Right lobe of liver (tissue), 6 donors: ENCODE measurements at regions not wholly inside any gene's neighbourhood (a gene's known extent, or its start where the extent isn't known, plus 50 kb on each side); places are given as distances from the start of the nearest gene placed in this dataset.

Experiments
- ATAC-seq, 4 donors: fragments of 200-7000 bp; cut with Tn5 transposase; one replicate each; pipeline ENCODE4 v1.9.1; 2020; ENCODE audit warnings: mild to moderate bottlenecking in 4 of 4, moderate library complexity in 4 of 4
- DNase-seq, 3 donors: peaks; one replicate each; pipeline ENCODE4 v3.0.0-alpha.2; 2020
- H3K27ac ChIP-seq, 3 donors: fragments of 200-600 bp; one replicate each; pipeline ENCODE4 v1.8.0; 2022
- H3K27me3 ChIP-seq, 2 donors: fragments of 200-600 bp; one replicate each; pipeline ENCODE4 v1.8.0; 2022
- H3K36me3 ChIP-seq, 4 donors: fragments of 200-600 bp; sonication (generic) in 1 of 4; one replicate each; pipeline versions ENCODE4 v1.5.1 to v1.8.0; 2017 to 2022; ENCODE audit warnings: control low read depth in 1 of 4
- H3K4me1 ChIP-seq, 4 donors: fragments of 200-600 bp; sonication (generic) in 1 of 4; one replicate each; pipeline versions ENCODE4 v1.5.1 to v1.8.0; 2017 to 2022; ENCODE audit warnings: control low read depth in 1 of 4
- H3K4me3 ChIP-seq, 3 donors: fragments of 200-600 bp; one replicate each; pipeline ENCODE4 v1.8.0; 2022
- H3K9me3 ChIP-seq, 4 donors: fragments of 200-600 bp; sonication (generic) in 1 of 4; one replicate each; pipeline versions ENCODE4 v1.5.1 to v1.8.0; 2017 to 2022; ENCODE audit warnings: control low read depth in 1 of 4
- POLR2A ChIP-seq: fragments of 450-650 bp; IDR thresholded peaks from one replicate; pipeline ENCODE4 v1.6.1; 2017; ENCODE audit warnings: antibody characterized with exemption, mild to moderate bottlenecking
- WGBS: methylation state at CpG from one replicate; pipeline ENCODE4 v1.1.6; 2018; ENCODE audit warnings: low coverage, low lambda C conversion rate; ENCODE audit not compliant: insufficient coverage; ENCODE audit errors: missing lambda C conversion rate; 5-methylcytosine and 5-hydroxymethylcytosine counted together
- intact Hi-C, 2 donors: fragments of 100-400 bp; cut with DNase I; formaldehyde crosslinking; loops; one replicate each; pipeline versions ENCODE4 v1.11.2 to v1.14.1; 2022
- TF ChIP-seq, protein P1 (sequence below), 4 donors: fragments of 200-600 bp in 3 of 4; fragments of 450-650 bp in 1 of 4; IDR thresholded peaks; one replicate each; pipeline versions ENCODE4 v1.5.1 to v1.8.0; 2016 to 2022; ENCODE audit warnings: antibody characterized with exemption in 4 of 4, mild to moderate bottlenecking in 2 of 4
- donor health status: DM: no; HTN: yes; CAD: no.
- donor health status: DM: no; HTN: no; CAD: no.
- donor health status: DM: no; HTN: no; CAD: no.
- donor health status: DM: no; HTN: yes; CAD: no.
- donor health status: DM: no; HTN: yes; CAD: no.

DNA sequence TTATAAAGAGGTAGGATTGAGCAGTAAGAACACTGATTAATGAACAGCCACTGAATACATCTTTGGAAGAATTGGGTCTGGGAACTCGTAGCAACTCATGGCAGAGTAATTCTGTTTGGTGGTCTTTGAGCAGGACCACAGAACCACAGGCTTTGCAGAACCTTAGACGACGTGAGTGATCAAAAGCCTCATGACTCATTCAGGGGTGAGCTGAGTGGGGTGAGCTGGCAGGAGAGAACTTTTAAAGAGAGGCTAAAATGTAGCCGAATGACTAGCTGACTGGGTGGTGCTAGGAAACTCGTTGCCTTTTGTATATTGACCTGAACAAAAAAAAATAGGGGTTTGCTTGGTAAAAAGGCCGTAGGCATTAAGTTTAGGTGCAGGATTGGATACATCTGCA lies 313.8 kb downstream of the TGFB2 start:
- WGBS, result 56% methylated on average over 5 of the region's 6 CpGs
- Histone ChIP-seq H3K27me3 (no peaks in the 10 kb centered on the region), H3K36me3 (no peaks in the 10 kb centered on the region), H3K9me3 (no peaks in the 10 kb centered on the region), H3K27ac (no peak overlapping the region), H3K4me3 (no peak overlapping the region), H3K4me1 (no peaks in the 10 kb centered on the region)
- DNase-seq, result no peak
- no peak for ATAC-seq
- intact Hi-C loops, result no loop called here
- no peak for TF ChIP-seq POLR2A
- TF ChIP-seq, protein P1, sequence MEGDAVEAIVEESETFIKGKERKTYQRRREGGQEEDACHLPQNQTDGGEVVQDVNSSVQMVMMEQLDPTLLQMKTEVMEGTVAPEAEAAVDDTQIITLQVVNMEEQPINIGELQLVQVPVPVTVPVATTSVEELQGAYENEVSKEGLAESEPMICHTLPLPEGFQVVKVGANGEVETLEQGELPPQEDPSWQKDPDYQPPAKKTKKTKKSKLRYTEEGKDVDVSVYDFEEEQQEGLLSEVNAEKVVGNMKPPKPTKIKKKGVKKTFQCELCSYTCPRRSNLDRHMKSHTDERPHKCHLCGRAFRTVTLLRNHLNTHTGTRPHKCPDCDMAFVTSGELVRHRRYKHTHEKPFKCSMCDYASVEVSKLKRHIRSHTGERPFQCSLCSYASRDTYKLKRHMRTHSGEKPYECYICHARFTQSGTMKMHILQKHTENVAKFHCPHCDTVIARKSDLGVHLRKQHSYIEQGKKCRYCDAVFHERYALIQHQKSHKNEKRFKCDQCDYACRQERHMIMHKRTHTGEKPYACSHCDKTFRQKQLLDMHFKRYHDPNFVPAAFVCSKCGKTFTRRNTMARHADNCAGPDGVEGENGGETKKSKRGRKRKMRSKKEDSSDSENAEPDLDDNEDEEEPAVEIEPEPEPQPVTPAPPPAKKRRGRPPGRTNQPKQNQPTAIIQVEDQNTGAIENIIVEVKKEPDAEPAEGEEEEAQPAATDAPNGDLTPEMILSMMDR (IDR thresholded peaks at IDR 0.05), result no peak

DNA sequence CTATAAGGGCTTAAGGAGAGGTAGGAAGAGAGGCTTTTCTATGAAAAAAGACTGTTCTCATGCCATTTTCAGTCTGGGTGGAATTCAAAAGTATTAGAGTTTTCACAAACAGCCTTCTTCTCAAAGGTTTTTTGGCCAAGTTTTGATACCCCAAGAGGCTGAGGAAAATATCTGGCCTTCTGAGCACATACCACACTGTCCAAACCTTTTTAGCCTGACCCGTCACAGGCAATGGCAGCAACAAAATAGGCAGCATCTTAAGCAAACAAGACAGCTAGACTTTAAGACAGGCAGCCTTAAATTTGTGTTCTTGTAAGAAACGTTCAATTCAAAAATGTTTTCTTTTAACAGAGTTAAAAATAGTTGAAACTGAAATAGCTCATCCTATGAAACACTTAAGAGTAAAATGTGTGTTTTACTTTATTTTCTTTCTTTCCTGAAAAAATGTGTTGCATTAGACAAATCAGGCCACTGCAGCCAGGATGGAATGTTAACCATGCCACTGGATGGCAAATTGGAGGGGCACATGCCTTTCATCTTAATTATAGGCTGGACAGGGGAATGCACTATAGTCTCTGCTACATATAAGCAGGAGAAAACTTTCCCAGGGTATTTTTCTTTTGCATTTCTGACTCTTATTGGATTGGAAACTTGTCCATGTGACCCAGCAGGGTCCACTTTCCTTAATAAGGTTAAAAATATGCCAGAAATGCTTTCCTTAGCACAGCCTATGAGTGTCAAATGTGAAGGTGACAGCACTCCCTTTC lies 315.0 kb downstream of the TGFB2 start:
- Histone ChIP-seq H3K27me3 (no peaks in the 10 kb centered on the region), H3K27ac (no peak overlapping the region), H3K36me3 (no peaks in the 10 kb centered on the region), H3K4me1 (no peaks in the 10 kb centered on the region), H3K4me3 (no peak overlapping the region), H3K9me3 (no peaks in the 10 kb centered on the region)
- intact Hi-C loops, result no loop called here
- DNase-seq (no peak), ATAC-seq (no peak)
- TF ChIP-seq POLR2A, result no peak
- TF ChIP-seq, protein P1 (IDR thresholded peaks at IDR 0.05), result no peak
- 53% methylated on average over 2 of the region's 2 CpGs for WGBS

- 88% methylated on average over 1 of the region's 1 CpG for WGBS
- Histone ChIP-seq H3K27me3 (no peaks in the 10 kb centered on the region), H3K27ac (no peak overlapping the region), H3K4me3 (no peak overlapping the region), H3K9me3 (no peaks in the 10 kb centered on the region), H3K36me3 (no peaks in the 10 kb centered on the region), H3K4me1 (no peaks in the 10 kb centered on the region)
- TF ChIP-seq, protein P1 (IDR thresholded peaks at IDR 0.05), result no peak
- TF ChIP-seq POLR2A, result no peak
- intact Hi-C loops, result no loop called here
- no peak for DNase-seq
- no peak for ATAC-seq
Observed at GRCh38 chr1:218660678-218661053, 315.5 kb downstream of the TGFB2 start.

GRCh38 chr1:218661411-218661810 lies 316.3 kb downstream of the TGFB2 start:
- 66% methylated on average over 3 of the region's 3 CpGs for WGBS
- intact Hi-C loops, result no loop called here
- TF ChIP-seq, protein P1 (IDR thresholded peaks at IDR 0.05), result no peak
- no peak for TF ChIP-seq POLR2A
- no peak overlapping the region for H3K4me3 ChIP-seq
- H3K27me3 ChIP-seq, result no peaks in the 10 kb centered on the region
- H3K36me3 ChIP-seq, result no peaks in the 10 kb centered on the region
- H3K4me1 ChIP-seq, result no peaks in the 10 kb centered on the region
- no peaks in the 10 kb centered on the region for H3K9me3 ChIP-seq
- H3K27ac ChIP-seq, result no peak overlapping the region
- ATAC-seq, result no peak
- no peak for DNase-seq
